GM18517 (cell line): ENCODE measurements at regions not wholly inside any gene's neighbourhood (a gene's known extent, or its start where the extent isn't known, plus 50 kb on each side); places are given as distances from the start of the nearest gene placed in this dataset.
"Not testable (repeated sequence)": the region's sequence is repeated elsewhere in the genome, so short reads cannot be mapped to it uniquely, and the experiment has no call there.

ENCODE experiments used
- ATAC-seq: cut with Tn5 transposase; IDR thresholded peaks from one replicate; pipeline ENCODE4 v1.9.1; 2021; ENCODE audit warnings: mild to moderate bottlenecking, moderate library complexity; ENCODE audit not compliant: unreplicated experiment

DNA sequence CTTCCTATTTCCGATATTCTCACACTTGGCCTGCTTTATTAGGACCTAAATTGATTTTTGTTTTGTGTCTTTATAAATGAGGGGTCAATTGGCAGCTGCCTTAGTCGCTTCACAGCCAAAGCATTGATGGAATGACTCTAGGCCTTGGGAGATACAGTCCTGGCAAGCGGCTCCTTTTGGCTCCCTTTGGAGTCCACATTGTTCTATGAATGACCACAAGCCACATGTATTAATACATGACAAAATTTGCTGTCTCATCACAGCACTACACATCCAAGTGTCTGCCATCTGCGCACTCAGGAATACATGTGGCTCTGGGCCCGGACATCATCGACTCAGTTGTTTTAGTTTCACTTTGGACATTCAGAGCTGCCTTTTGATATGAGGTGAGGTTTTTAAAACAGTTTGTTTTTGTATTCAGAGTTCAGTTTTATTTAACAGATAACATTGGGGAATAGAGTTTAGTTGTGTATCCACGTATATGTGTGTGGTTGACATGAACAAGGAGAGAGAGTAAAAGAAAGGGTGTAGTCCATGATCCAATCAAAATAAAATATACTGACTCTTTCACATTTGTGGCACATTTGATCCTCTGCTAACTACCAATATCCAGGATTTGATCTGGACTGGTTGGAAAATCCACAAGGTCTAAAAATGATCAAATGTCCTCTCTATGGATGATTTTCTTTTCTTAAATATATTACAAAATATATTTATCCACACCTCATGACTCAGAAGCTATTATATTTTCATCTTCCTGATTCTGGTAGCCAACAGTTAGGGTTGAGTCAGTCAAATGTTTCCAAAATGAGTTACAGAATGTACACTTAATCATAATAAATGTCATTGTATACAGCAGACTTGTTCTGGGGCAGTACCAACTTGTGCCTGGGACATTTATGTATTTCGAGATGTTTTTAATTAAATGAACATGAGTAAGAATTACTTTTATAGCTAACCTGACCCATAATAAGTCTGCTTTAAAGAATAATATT lies 114.0 kb upstream of the MTAP start:
- no peak for ATAC-seq

GRCh38 chr9:21689854-21690253 lies 112.6 kb upstream of the MTAP start:
- ATAC-seq = no peak

DNA sequence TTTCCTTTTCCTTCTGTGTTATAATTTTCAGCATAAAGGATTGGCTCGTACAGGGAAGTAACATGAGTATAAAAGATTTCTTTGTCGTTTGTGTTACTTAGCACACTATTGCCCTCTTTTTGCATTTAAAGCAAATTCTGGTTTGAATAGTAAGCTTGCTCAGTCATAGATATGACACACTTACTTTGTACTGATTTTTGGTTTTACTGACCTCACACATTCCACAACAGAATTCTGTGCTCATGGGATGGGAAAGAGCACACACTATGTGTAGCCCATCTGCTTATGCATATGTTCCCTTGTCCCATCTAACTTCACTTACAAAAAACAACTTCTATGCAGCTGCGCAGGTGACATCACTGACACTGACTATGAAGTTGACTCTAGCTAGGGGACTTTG lies 111.9 kb upstream of the MTAP start:
- ATAC-seq = no peak

GRCh38 chr9:21692390-21692789 lies 110.0 kb upstream of the MTAP start:
- ATAC-seq = no peak

- no peak for ATAC-seq
Measured at GRCh38 chr9:21694424-21694823, 108.0 kb upstream of the MTAP start.

- no peak for ATAC-seq
Measured at GRCh38 chr9:21695443-21695842, 107.0 kb upstream of the MTAP start.

- no peak for ATAC-seq
Measured at GRCh38 chr9:21695874-21696341, 106.5 kb upstream of the MTAP start.

DNA sequence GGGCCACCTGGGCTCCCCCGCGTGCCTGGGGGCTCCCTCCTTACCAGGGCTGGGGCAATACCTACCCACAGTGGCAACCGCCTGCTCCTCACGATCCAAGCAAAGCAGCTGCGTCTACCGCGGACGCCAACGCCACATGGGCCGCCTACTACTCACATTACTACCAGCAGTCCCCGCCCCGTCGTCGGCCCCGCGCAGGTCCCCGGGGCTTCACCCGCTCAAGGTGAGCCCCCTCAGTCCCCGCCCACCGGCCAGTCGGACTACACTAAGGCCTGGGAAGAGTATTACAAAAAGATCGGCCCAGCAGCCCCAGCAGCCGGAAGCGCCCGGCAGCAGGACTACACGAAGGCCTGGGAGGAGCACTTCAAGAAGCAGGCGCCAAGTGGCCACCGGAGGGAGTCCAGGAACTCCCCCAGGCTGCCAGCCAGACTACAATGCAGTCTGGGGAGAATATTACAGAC lies 106.0 kb upstream of the MTAP start:
- ATAC-seq = no peak

DNA sequence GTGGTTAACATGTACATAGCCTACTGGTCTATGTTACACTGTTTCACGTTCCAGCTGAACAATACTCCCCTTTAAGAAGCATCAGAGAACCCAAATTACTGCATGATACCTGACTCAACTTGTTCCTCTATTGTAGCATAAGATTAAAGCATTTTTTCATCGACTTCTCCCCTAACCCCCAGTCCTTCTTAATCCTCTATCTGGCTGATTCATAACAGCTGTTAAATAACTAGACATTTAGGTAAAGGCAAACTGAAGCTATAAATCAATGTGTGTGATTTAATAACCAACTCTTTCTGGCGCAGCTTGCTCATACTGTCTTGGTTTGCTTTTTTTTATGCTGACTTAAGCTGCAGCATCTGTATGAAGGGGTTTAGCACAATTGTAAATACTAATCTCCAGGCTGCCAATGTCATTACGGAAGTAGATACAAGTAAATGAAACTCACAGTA lies 94.2 kb upstream of the MTAP start:
- no peak for ATAC-seq

GRCh38 chr9:21708856-21709255 lies 93.6 kb upstream of the MTAP start:
- no peak for ATAC-seq

- peak; percentile 65 for ATAC-seq
Measured at GRCh38 chr9:21709464-21710058, 92.9 kb upstream of the MTAP start.

- no peak for ATAC-seq
Measured at GRCh38 chr9:21710548-21711191, 91.8 kb upstream of the MTAP start.

DNA sequence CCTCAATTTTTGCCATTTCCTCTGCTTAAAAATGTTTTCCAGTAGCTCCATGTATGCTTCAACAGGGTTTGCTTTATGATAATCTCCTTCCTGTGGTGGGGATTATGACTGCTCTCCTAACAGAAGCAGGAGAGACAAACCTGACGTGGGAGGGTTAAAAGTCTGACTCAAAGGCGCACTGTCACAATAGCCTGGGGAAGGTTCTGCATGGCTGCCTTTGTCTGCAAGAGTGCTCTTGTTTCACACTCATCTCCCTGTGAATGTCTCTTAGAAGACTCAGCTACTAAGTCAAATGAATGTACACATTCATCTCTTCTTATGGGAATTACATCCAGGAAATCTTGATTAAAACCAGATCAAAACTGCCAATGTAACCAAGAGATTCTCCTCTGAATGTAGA lies 90.9 kb upstream of the MTAP start:
- ATAC-seq = no peak

DNA sequence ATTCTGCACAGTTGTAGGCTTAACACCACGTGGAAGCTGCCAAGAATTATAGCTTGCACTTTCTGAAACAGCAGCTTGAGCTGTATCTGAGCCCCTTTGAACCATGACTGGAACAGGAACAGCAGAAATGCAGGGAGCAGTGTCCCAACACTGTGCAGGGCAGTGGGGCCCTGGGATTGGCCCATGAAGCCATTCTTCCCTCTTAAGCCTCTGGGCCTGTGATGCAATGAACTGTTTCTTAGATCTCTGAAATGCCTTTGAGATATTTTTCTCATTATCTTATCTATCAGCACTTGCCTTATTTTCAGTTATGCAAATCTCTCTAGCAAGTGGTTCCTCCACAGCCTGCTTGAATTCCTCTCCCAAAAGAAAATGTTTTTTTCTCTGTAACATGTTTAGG lies 87.0 kb upstream of the MTAP start:
- ATAC-seq = no peak

DNA sequence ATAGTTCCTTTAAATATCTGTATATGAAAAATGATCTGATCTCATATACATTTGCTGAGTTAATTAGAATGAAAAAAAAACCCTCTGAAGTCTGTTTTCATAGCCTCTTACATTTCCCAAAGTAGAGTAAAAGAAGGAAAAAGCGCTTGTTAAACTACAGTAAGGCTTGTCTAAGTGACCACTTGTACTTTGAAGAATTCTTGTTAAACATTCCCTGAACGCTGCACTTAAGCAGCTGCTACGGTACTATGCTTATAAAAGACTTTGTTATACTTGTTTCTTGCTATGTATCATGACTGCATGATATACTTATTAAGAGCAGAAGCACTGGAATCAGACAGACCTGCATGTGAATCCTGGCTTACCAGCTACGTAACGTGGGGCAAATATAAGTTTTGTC lies 81.7 kb upstream of the MTAP start:
- ATAC-seq = no peak

- not testable (repeated sequence) for ATAC-seq
Measured at GRCh38 chr9:21727411-21727810, 75.0 kb upstream of the MTAP start.

GRCh38 chr9:21728781-21729180 lies 73.7 kb upstream of the MTAP start:
- no peak for ATAC-seq

DNA sequence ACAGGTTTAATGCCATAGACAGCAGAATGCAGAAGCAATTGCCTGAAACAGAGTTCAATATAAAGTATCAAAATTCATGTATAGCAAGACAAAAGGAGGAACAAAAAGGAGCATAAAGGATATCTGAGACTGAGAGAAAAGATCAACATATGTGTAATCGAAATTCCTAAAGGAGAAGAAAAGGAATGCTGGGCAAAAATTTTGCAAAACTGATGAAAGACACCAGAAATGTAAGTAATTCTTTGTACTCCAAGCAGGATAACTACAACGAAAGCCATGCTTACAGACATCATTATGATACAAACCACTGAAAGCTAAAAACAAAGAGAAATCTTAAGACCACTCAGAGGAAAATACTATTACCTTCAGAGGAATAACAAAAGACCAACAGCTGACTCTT lies 72.8 kb upstream of the MTAP start:
- no peak for ATAC-seq

DNA sequence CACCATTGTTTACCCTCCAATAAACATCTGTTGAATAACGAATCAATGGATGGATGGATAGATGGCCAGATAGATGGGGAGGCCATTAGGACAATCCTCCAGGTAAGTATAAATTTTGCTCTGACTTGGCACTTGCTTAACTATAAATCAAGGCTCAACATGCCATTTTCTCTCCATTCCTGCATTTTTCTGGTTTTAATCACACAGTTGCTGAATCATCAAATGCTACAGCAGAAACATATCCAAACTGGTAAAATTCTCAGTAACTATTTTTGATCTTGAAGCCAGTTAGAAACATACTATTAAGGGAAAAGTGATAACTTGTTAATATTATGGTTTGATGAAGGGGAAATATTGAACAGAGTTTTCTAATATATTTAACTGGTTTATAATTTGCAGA lies 71.5 kb upstream of the MTAP start:
- no peak for ATAC-seq

DNA sequence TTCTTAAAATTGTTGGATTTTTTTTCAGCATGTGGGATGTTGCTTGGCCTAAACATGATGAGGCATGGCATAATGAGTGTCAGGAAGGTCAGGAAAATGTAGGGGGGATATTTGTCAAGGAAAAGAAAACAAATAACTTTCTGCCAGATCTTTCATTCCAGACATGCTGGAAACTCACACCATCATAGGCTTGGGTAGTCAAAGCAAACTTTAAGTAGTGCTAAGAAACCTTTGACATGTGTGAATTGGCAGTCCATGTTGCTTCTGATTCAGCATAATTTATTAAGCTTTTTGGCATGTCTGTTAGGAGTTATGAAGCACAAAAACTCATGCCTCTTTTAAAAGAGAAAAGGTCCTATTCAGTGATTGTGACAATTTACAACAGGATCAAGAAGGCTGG lies 61.3 kb upstream of the MTAP start:
- ATAC-seq = no peak

DNA sequence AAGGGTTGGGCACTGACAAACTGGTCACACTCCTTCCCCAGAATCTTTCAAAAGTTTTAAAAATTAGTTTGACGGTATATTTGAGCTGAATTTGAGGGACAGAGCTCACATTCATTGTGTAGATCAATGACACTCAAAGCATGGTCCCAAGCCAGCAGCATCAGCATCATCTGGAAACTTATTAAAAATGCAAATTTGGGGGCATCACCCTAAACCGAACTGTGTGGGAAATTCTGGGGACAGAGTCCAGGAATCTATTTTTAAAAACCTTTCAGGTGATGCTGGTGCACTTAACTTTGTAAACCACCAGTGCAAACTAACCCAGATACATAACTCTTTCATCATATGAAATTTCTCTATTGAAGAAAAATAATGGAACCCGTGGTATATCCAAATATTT lies 58.1 kb upstream of the MTAP start:
- ATAC-seq = no peak

DNA sequence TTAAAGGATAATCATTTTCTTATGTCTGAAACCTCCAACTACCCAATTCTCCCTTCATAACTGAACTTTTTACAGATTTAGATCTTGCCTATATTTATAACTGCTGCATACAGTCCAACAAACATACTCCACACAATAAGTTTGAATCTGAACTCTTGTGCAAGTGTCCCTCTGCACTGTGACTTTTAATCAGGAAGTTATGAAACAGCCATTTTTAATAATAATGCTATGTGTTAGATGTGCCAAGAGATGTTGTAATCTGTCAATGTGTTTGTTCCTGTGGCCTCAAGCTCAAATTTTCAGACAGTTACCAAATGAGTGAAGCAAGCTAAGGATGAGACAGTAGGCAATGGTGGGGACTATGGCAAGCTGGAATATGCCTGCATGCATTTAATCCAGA lies 57.6 kb upstream of the MTAP start:
- ATAC-seq = no peak
